Panc1 (cell line): ENCODE measurements at regions not wholly inside any gene's neighbourhood (a gene's known extent, or its start where the extent isn't known, plus 50 kb on each side); places are given as distances from the start of the nearest gene placed in this dataset.
"Not testable (repeated sequence)": the region's sequence is repeated elsewhere in the genome, so short reads cannot be mapped to it uniquely, and the experiment has no call there.

Experiments
- ATAC-seq: fragments of 200-7000 bp; cut with Tn5 transposase; 2 replicates; pipeline ENCODE4 v1.9.1; 2020; ENCODE audit warnings: mild to moderate bottlenecking, moderate library complexity
- BruUV-seq: library from RNA; stranded (reverse); fragments of 400-500 nt; replicated peaks from 2 replicates; lab custom pipeline; 2021; lab: Mats Ljungman, UMichigan
- CTCF ChIA-PET: fragments of 300-600 bp; sonication (Branson Sonifier 250); formaldehyde crosslinking; loops from one replicate; lab custom pipeline; 2022; ENCODE audit warnings: antibody characterized with exemption; lab: Charles Lee
- POLR2A ChIA-PET: fragments of 300-600 bp; sonication (Branson Sonifier 250); formaldehyde crosslinking; loops from one replicate; lab custom pipeline; 2022; ENCODE audit warnings: antibody characterized with exemption; lab: Charles Lee
- DNase-seq: peaks from one replicate; pipeline ENCODE4 v3.0.0-alpha.2; 2010; ENCODE audit warnings: low read depth, low spot score
- H3K27ac ChIP-seq: 2 replicates; pipeline ENCODE4 v1.5.1; 2011; ENCODE audit warnings: mild to moderate bottlenecking, low read length, inconsistent platforms
- H3K27me3 ChIP-seq: fragments of 200-500 bp; sonication (Bioruptor generic); 2 replicates; pipeline ENCODE4 v1.6.0; 2014; ENCODE audit warnings: low read length, inconsistent platforms; ENCODE audit not compliant: control insufficient read depth, insufficient read depth
- H3K36me3 ChIP-seq: fragments of 200-500 bp; sonication (Bioruptor generic); 2 replicates; pipeline ENCODE4 v1.5.1; 2014; ENCODE audit warnings: inconsistent platforms, mild to moderate bottlenecking, low read length, moderate library complexity; ENCODE audit not compliant: control insufficient read depth, insufficient read depth
- H3K4me1 ChIP-seq: 2 replicates; pipeline ENCODE4 v1.5.1; 2011; ENCODE audit warnings: inconsistent platforms, mild to moderate bottlenecking, low read length, moderate library complexity; ENCODE audit not compliant: control insufficient read depth, insufficient read depth
- H3K4me3 ChIP-seq, 2 experiments: 2 replicates each; pipeline ENCODE4 v1.5.1; 2011 to 2012; ENCODE audit warnings: low read depth in 2 of 2, low read length in 2 of 2, mild to moderate bottlenecking in 2 of 2, inconsistent platforms in 1 of 2, moderate library complexity in 1 of 2
- H3K9me3 ChIP-seq: fragments of 200-500 bp; sonication (Bioruptor generic); 2 replicates; pipeline ENCODE4 v1.5.1; 2014; ENCODE audit warnings: low read depth, mild to moderate bottlenecking, inconsistent platforms, low read length, moderate library complexity; ENCODE audit not compliant: control insufficient read depth, insufficient read depth
- REST ChIP-seq, 2 experiments: IDR thresholded peaks; 2 replicates each; pipeline ENCODE4 v1.6.1; 2011 to 2012; ENCODE audit warnings: low read depth in 2 of 2, control low read depth in 1 of 2, low read length in 1 of 2, mild to moderate bottlenecking in 1 of 2, moderate library complexity in 1 of 2; ENCODE audit not compliant: insufficient read depth in 1 of 2
- in situ Hi-C: cut with HindIII; loops from 2 replicates; pipeline ENCODE4 v1.10.0; 2016; ENCODE audit warnings: low sequenced_read_pairs, low pct_unique_long_range_greater_than_20kb
- intact Hi-C: fragments of 100-400 bp; cut with micrococcal nuclease; formaldehyde crosslinking; loops from one replicate; pipeline ENCODE4 v1.10.0; 2022; ENCODE audit not compliant: unreplicated experiment

DNA sequence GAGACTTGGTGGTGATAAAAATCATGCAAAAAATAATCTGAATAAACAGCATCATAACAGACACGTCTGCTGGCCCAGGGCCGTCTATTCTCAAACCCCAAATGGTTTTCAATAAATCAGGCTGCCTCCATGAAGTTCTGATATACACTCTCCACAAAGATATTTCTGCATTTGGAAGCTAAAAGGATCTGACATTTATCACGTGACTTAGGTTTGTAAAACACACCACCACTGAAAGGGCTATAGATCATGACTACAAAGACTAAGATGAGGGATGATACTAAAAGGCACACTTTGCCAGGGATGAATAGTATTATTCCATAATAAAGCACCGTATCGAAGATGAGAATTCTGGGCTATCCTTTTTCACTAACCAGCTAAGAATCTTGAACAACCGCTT lies 67.6 kb upstream of the ADAMTS18 start:
- H3K27ac ChIP-seq = no peak overlapping the region
- H3K36me3 ChIP-seq = no peaks in the 10 kb centered on the region
- BruUV-seq = no TSS peak
- intact Hi-C loops (no loop called here), in situ Hi-C loops (no loop called here)
- DNase-seq (no peak), ATAC-seq (no peak)
- no peak overlapping the region for H3K4me3 ChIP-seq
- H3K9me3 ChIP-seq = no peaks in the 10 kb centered on the region
- ChIA-PET POLR2A (no interaction called here), CTCF (interaction anchor here (0.6 kb wide), 1 partner anchor 204 kb away, joined by 3 read pairs; no protein-coding TSS in a partner anchor)
- peaks cover 5% of the 10 kb centered on the region; the same call in 1 of the 2 replicates for H3K4me1 ChIP-seq
- H3K27me3 ChIP-seq = no peaks in the 10 kb centered on the region
- no peak for TF ChIP-seq REST (IDR thresholded peaks at IDR 0.05; ENCODE audit: insufficient read depth in 1 of 2, low read depth in 2 of 2, low read length in 1 of 2)

DNA sequence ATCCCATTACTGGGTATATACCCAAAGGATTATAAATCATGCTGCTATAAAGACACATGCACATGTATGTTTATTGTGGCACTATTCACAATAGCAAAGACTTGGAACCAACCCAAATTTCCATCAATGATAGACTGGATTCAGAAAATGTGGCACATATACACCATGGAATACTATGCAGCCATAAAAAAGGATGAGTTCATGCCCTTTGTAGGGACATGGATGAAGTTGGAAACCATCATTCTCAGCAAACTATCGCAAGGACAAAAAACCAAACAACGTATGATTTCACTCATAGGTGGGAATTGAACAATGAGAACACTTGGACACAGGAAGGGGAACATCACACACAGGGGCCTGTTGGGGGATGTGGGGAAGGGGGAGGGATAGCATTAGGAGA lies 71.7 kb upstream of the ADAMTS18 start:
- in situ Hi-C loops, POLR2A ChIA-PET, H3K36me3 ChIP-seq, DNase-seq, ATAC-seq, BruUV-seq, H3K27ac ChIP-seq, H3K4me1 ChIP-seq, H3K9me3 ChIP-seq, CTCF ChIA-PET, H3K4me3 ChIP-seq, H3K27me3 ChIP-seq, intact Hi-C loops: not testable (repeated sequence)

DNA sequence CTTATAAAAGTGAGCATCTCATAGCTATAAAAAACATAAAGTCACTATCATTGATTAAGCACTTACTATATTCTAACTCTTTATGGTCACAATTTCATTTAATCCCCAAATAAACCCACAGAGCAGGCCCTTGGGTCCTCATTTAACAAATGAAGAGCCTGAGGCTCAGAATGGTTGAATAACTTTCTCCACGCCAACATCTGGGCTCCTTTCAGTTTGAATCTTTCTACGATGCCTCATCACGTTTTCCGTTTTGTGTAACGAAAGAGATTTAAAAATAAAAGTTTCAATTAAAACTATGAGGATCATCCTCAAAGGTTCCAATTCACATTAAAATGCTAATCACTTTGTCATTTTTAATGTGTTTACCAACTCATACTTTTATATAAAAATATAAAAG lies 74.2 kb upstream of the ADAMTS18 start:
- Histone ChIP-seq H3K36me3 (no peaks in the 10 kb centered on the region), H3K27me3 (no peaks in the 10 kb centered on the region), H3K27ac (no peak overlapping the region), H3K4me3 (no peak overlapping the region), H3K9me3 (no peaks in the 10 kb centered on the region), H3K4me1 (no peaks in the 10 kb centered on the region)
- CTCF ChIA-PET = no interaction called here
- in situ Hi-C loops = no loop called here
- BruUV-seq = no TSS peak
- ATAC-seq = no peak
- intact Hi-C loops = no loop called here
- TF ChIP-seq REST (IDR thresholded peaks at IDR 0.05; ENCODE audit: insufficient read depth in 1 of 2, low read depth in 2 of 2, low read length in 1 of 2) = no peak
- POLR2A ChIA-PET = no interaction called here
- DNase-seq = no peak
